HepG2 (cell line): ENCODE measurements at regions not wholly inside any gene's neighbourhood (a gene's known extent, or its start where the extent isn't known, plus 50 kb on each side); places are given as distances from the start of the nearest gene placed in this dataset.

Experiments used
- ATAC-seq: fragments of 200-7000 bp; cut with Tn5 transposase; 3 replicates; pipeline ENCODE4 v1.9.1; 2020; ENCODE audit warnings: mild to moderate bottlenecking, moderate library complexity
- BruUV-seq: library from RNA; stranded (reverse); fragments of 400-500 nt; replicated peaks from 2 replicates; lab custom pipeline; 2021; lab: Mats Ljungman, UMichigan
- CTCF ChIA-PET: fragments of 300-600 bp; formaldehyde crosslinking; extraction: SDS; loops from one replicate; lab custom pipeline; 2021; ENCODE audit warnings: low total read pairs, inconsistent platforms, low intra/inter-chr PET ratio; lab: Yijun Ruan, JAX
- POLR2A ChIA-PET: fragments of 350-600 bp; sonication (Branson Sonifier 250); formaldehyde crosslinking; loops from one replicate; lab custom pipeline; 2020; ENCODE audit warnings: antibody characterized with exemption, inconsistent platforms; lab: Yijun Ruan, JAX
- DNase-seq: peaks from one replicate; pipeline ENCODE4 v3.0.0-alpha.2; 2015; ENCODE audit warnings: low spot score
- FAIRE-seq: peaks from 3 replicates; lab custom pipeline; 2011; peaks lifted over from hg19 to GRCh38; lab: Jason Lieb, UNC
- H2AFZ ChIP-seq: one replicate; pipeline ENCODE4 v1.6.1; 2011; ENCODE audit warnings: low read length, inconsistent platforms
- H3K27ac ChIP-seq: fragments of 300-600 bp; 3 replicates; pipeline ENCODE4 v1.8.0; 2011; ENCODE audit warnings: mixed run types, mild to moderate bottlenecking, mixed read lengths, low read length, inconsistent platforms; ENCODE audit not compliant: insufficient read depth; ENCODE audit errors: extremely low read length
- H3K27me3 ChIP-seq, 2 experiments: fragments of 200-600 bp in 1 of 2; 2 replicates in 1 of 2; 3 replicates in 1 of 2; pipeline versions ENCODE4 v1.6.0 to v1.8.0; 2011; ENCODE audit warnings: low read length in 2 of 2, mild to moderate bottlenecking in 2 of 2, moderate library complexity in 2 of 2, inconsistent platforms in 1 of 2; ENCODE audit not compliant: insufficient read depth in 2 of 2, control insufficient read depth in 1 of 2
- H3K36me3 ChIP-seq, 2 experiments: fragments of 200-600 bp in 1 of 2; replicated peaks in 1 of 2; 2 replicates in 1 of 2; 3 replicates in 1 of 2; pipeline versions ENCODE4 v1.5.1 to v1.8.0; 2011; ENCODE audit warnings: low read length in 2 of 2, inconsistent platforms in 1 of 2; ENCODE audit not compliant: insufficient read depth in 2 of 2, control insufficient read depth in 1 of 2
- H3K4me1 ChIP-seq: 2 replicates; pipeline ENCODE4 v1.5.1; 2012; ENCODE audit warnings: low read length, inconsistent platforms; ENCODE audit not compliant: insufficient read depth
- H3K4me2 ChIP-seq: 2 replicates; pipeline ENCODE4 v1.6.0; 2011; ENCODE audit warnings: low read depth, low read length, inconsistent platforms
- H3K4me3 ChIP-seq, 3 experiments: fragments of 200-600 bp in 1 of 3; sonication (generic), shearing (Covaris generic) in 1 of 3; replicated peaks in 1 of 3; 2 replicates each; pipeline ENCODE4 v1.5.1; 2011 to 2016; ENCODE audit warnings: low read length in 3 of 3, inconsistent platforms in 2 of 3, low read depth in 2 of 3, mild to moderate bottlenecking in 2 of 3, control low read depth in 1 of 3, mixed read lengths in 1 of 3; ENCODE audit not compliant: insufficient read depth in 1 of 3
- H3K79me2 ChIP-seq: one replicate; pipeline ENCODE4 v1.6.1; 2011; ENCODE audit warnings: low read length, inconsistent platforms; ENCODE audit not compliant: insufficient read depth
- H3K9ac ChIP-seq: 2 replicates; pipeline ENCODE4 v1.6.0; 2011; ENCODE audit warnings: mild to moderate bottlenecking, low read depth, low read length, inconsistent platforms; ENCODE audit not compliant: insufficient read depth
- H3K9me3 ChIP-seq: 2 replicates; pipeline ENCODE4 v1.5.1; 2012; ENCODE audit warnings: mild to moderate bottlenecking, low read length
- H4K20me1 ChIP-seq: 2 replicates; pipeline ENCODE4 v1.6.0; 2011; ENCODE audit warnings: inconsistent platforms, mild to moderate bottlenecking, low read length, moderate library complexity; ENCODE audit not compliant: insufficient read depth
- CBFB ChIP-seq: sonication (generic); formaldehyde crosslinking; IDR thresholded peaks from 2 replicates; pipeline ENCODE4 v1.4.0; 2020; ENCODE audit warnings: missing genetic modification reagents
- FIP1L1 ChIP-seq: fragments of 200-400 bp; formaldehyde crosslinking; IDR thresholded peaks from 2 replicates; pipeline ENCODE4 v1.6.1; 2018; ENCODE audit warnings: low read depth, mild to moderate bottlenecking, low read length, moderate library complexity, borderline replicate concordance; ENCODE audit not compliant: insufficient read depth
- HNRNPK ChIP-seq: fragments of 200-400 bp; formaldehyde crosslinking; IDR thresholded peaks from 2 replicates; pipeline ENCODE4 v1.6.1; 2018; ENCODE audit warnings: low read length, low read depth, moderate library complexity, mild to moderate bottlenecking; ENCODE audit not compliant: poor library complexity, severe bottlenecking
- MAFF ChIP-seq: IDR thresholded peaks from 2 replicates; pipeline ENCODE4 v1.6.1; 2011; ENCODE audit warnings: low read depth, low read length, improper control_type of control experiment
- MIXL1 ChIP-seq: IDR thresholded peaks from 2 replicates; pipeline ENCODE4 v1.6.1; 2016
- NFIC ChIP-seq: IDR thresholded peaks from 2 replicates; pipeline ENCODE4 v1.6.1; 2012; ENCODE audit warnings: mild to moderate bottlenecking, low read length, inconsistent platforms
- PLRG1 ChIP-seq: fragments of 450-650 bp; conservative IDR thresholded peaks from 2 replicates; pipeline ENCODE4 v1.6.1; 2016
- PRMT3 ChIP-seq: sonication (generic); formaldehyde crosslinking; IDR thresholded peaks from 2 replicates; pipeline ENCODE4 v1.8.1; 2022; ENCODE audit warnings: low read depth, mild to moderate bottlenecking, moderate library complexity, missing genetic modification reagents, borderline replicate concordance
- ZNF282 ChIP-seq: fragments of 450-650 bp; IDR thresholded peaks from 2 replicates; pipeline ENCODE4 v1.6.1; 2018; ENCODE audit not compliant: partially characterized antibody
- ZNF747 ChIP-seq: sonication (generic); formaldehyde crosslinking; IDR thresholded peaks from 2 replicates; pipeline ENCODE4 v1.8.1; 2023; ENCODE audit warnings: missing genetic modification reagents, mild to moderate bottlenecking, borderline replicate concordance
- ZSCAN21 ChIP-seq: sonication (generic); formaldehyde crosslinking; IDR thresholded peaks from 2 replicates; pipeline ENCODE4 v1.8.0; 2022; ENCODE audit warnings: mild to moderate bottlenecking, missing genetic modification reagents, moderate library complexity, borderline replicate concordance
- WGBS: methylation state at CpG from one replicate; pipeline ENCODE4 v1.1.6; 2017; ENCODE audit warnings: low lambda C conversion rate; 5-methylcytosine and 5-hydroxymethylcytosine counted together
- in situ Hi-C: cut with HindIII; loops from 2 replicates; pipeline ENCODE4 v1.10.0; 2017; ENCODE audit warnings: low pct_unique_long_range_greater_than_20kb; ENCODE audit not compliant: extremely low pct_ligation_motif_present
- intact Hi-C: fragments of 100-400 bp; cut with micrococcal nuclease; formaldehyde crosslinking; loops from one replicate; pipeline ENCODE4 v1.10.0; 2022; ENCODE audit not compliant: unreplicated experiment

GRCh38 chr5:107744418-107745330 is 73.9 kb upstream of the EFNA5 start:
- ATAC-seq = no peak
- Histone ChIP-seq H3K9ac (no peak overlapping the region), H3K4me2 (no peak overlapping the region), H2AFZ (no peak overlapping the region), H4K20me1 (no peaks in the 10 kb centered on the region), H3K9me3 (no peaks in the 10 kb centered on the region), H3K79me2 (no peaks in the 10 kb centered on the region), H3K4me1 (no peaks in the 10 kb centered on the region), H3K36me3 (no peaks in the 10 kb centered on the region), H3K27ac (no peak overlapping the region), H3K4me3 (no peak overlapping the region), H3K27me3 (no peaks in the 10 kb centered on the region)
- 30% methylated on average over 5 of the region's 5 CpGs for WGBS
- no peak for FAIRE-seq
- no peak for DNase-seq
- CTCF ChIA-PET = no interaction called here
- in situ Hi-C loops (no loop called here), intact Hi-C loops (no loop called here)
- TF ChIP-seq MIXL1 (CRISPR knock-in tag) (no peak), ZNF747 (CRISPR knock-in tag) (no peak), PRMT3 (CRISPR knock-in tag) (no peak), MAFF (no peak), ZNF282 (no peak), FIP1L1 (no peak), PLRG1 (no peak), HNRNPK (no peak), NFIC (no peak), ZSCAN21 (CRISPR knock-in tag) (no peak), CBFB (no peak)
- no TSS peak for BruUV-seq
- POLR2A ChIA-PET = no interaction called here
